ENCODE measurements at regions not wholly inside any gene's neighbourhood (a gene's known extent, or its start where the extent isn't known, plus 50 kb on each side); places are given as distances from the start of the nearest gene placed in this dataset.

- Histone ChIP-seq H3K79me2 (ENCODE audit: low read length) (no peaks in the 10 kb centered on the region), H3K4me2 (ENCODE audit: low read length) (no peak overlapping the region), H3K27me3 (ENCODE audit: low read length) (no peaks in the 10 kb centered on the region), H3F3A (ENCODE audit: low read length, unreplicated experiment) (no peaks in the 10 kb centered on the region), H3K9ac (ENCODE audit: low read length) (no peak overlapping the region), H3K27ac (ENCODE audit: low read length) (no peak overlapping the region), H4K20me1 (ENCODE audit: low read length) (no peaks in the 10 kb centered on the region), H3K36me3 (ENCODE audit: low read depth, low read length) (no peaks in the 10 kb centered on the region), H2AFZ (ENCODE audit: low read length) (no peak overlapping the region), H3K4me1 (ENCODE audit: insufficient read depth, low read length) (no peaks in the 10 kb centered on the region), H3K9me3 (ENCODE audit: low read length) (peaks cover 25% of the 10 kb centered on the region), H3K9me2 (replicated peaks; ENCODE audit: low read length) (no peaks in the 10 kb centered on the region), H3K4me3 (ENCODE audit: low read length) (no peak overlapping the region)
- intact Hi-C loops (cut with micrococcal nuclease): no loop called here
- no peak for DNase-seq
- POLR2A ChIA-PET (ENCODE audit: unreplicated experiment): no interaction called here
- no TSS peak for BruUV-seq (replicated peaks)
- CTCF ChIA-PET: no interaction called here
- TF ChIP-seq EZH2phosphoT487 (IDR thresholded peaks at IDR 0.05; ENCODE audit: borderline replicate concordance, low read length): no peak
- TF ChIP-seq EZH2 (IDR thresholded peaks at IDR 0.05; ENCODE audit: low read length, unreplicated experiment): no peak
- TF ChIP-seq CTCF (conservative IDR thresholded peaks at IDR 0.05; ENCODE audit: low read depth, low read length): no peak
- no peak for ATAC-seq
Observed at GRCh38 chr20:39835130-39835842, 853.8 kb downstream of the MAFB start.

DNA sequence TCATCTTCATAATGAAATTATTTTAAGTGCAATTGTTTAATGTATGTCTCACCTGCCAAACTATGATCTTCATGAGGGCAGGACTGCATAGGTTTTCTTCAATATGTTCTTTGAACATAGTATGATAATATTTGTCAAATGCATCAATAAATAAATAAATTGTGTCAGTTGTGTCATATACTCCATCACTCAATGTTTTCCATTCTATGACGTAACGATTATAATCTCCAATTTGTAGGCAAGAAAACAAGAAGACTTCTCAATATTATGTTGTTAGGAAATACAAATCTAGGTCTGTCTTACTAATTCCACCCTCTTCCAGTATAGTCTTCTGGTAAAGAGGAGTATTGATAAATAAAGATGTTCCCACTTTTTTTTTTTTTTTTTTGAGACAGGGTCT is 858.1 kb downstream of the MAFB start:
- Histone ChIP-seq H3K4me3 (ENCODE audit: low read length) (no peak overlapping the region), H3K27me3 (ENCODE audit: low read length) (no peaks in the 10 kb centered on the region), H3K9me3 (ENCODE audit: low read length) (peaks cover 23% of the 10 kb centered on the region), H3K4me2 (ENCODE audit: low read length) (no peak overlapping the region), H3K4me1 (ENCODE audit: insufficient read depth, low read length) (no peaks in the 10 kb centered on the region), H3K9me2 (replicated peaks; ENCODE audit: low read length) (no peaks in the 10 kb centered on the region), H3K79me2 (ENCODE audit: low read length) (no peaks in the 10 kb centered on the region), H2AFZ (ENCODE audit: low read length) (no peak overlapping the region), H3K36me3 (ENCODE audit: low read depth, low read length) (no peaks in the 10 kb centered on the region), H3K9ac (ENCODE audit: low read length) (no peak overlapping the region), H3F3A (ENCODE audit: low read length, unreplicated experiment) (no peaks in the 10 kb centered on the region), H4K20me1 (ENCODE audit: low read length) (no peaks in the 10 kb centered on the region), H3K27ac (ENCODE audit: low read length) (no peak overlapping the region)
- BruUV-seq (replicated peaks): no TSS peak
- POLR2A ChIA-PET (ENCODE audit: unreplicated experiment): no interaction called here
- DNase-seq (no peak), ATAC-seq (no peak)
- CTCF ChIA-PET: no interaction called here
- intact Hi-C loops (cut with micrococcal nuclease): no loop called here
- TF ChIP-seq EZH2 (IDR thresholded peaks at IDR 0.05; ENCODE audit: low read length, unreplicated experiment) (no peak), EZH2phosphoT487 (IDR thresholded peaks at IDR 0.05; ENCODE audit: borderline replicate concordance, low read length) (no peak), CTCF (conservative IDR thresholded peaks at IDR 0.05; ENCODE audit: low read depth, low read length) (no peak)

GRCh38 chr20:39829661-39830060 is 859.4 kb downstream of the MAFB start:
- no peak overlapping the region for H3K4me2 ChIP-seq (ENCODE audit: low read length)
- ATAC-seq: no peak
- H3K4me1 ChIP-seq (ENCODE audit: insufficient read depth, low read length): no peaks in the 10 kb centered on the region
- DNase-seq: no peak
- POLR2A ChIA-PET (ENCODE audit: unreplicated experiment): interaction anchor here (0.7 kb wide), 1 partner anchor 32 kb away, joined by 5 read pairs; no protein-coding TSS in a partner anchor
- no peak overlapping the region for H3K27ac ChIP-seq (ENCODE audit: low read length)
- H3K9me2 ChIP-seq (replicated peaks; ENCODE audit: low read length): no peaks in the 10 kb centered on the region
- no peaks in the 10 kb centered on the region for H3K27me3 ChIP-seq (ENCODE audit: low read length)
- H4K20me1 ChIP-seq (ENCODE audit: low read length): no peaks in the 10 kb centered on the region
- no TSS peak for BruUV-seq (replicated peaks)
- TF ChIP-seq EZH2phosphoT487 (IDR thresholded peaks at IDR 0.05; ENCODE audit: borderline replicate concordance, low read length): no peak
- no peak for TF ChIP-seq CTCF (conservative IDR thresholded peaks at IDR 0.05; ENCODE audit: low read depth, low read length)
- no peak for TF ChIP-seq EZH2 (IDR thresholded peaks at IDR 0.05; ENCODE audit: low read length, unreplicated experiment)
- H3K9me3 ChIP-seq (ENCODE audit: low read length): peaks cover 19% of the 10 kb centered on the region
- no peak overlapping the region for H3K4me3 ChIP-seq (ENCODE audit: low read length)
- intact Hi-C loops (cut with micrococcal nuclease): no loop called here
- no peaks in the 10 kb centered on the region for H3F3A ChIP-seq (ENCODE audit: low read length, unreplicated experiment)
- CTCF ChIA-PET: no interaction called here
- H3K9ac ChIP-seq (ENCODE audit: low read length): no peak overlapping the region
- no peaks in the 10 kb centered on the region for H3K79me2 ChIP-seq (ENCODE audit: low read length)
- H3K36me3 ChIP-seq (ENCODE audit: low read depth, low read length): no peaks in the 10 kb centered on the region
- H2AFZ ChIP-seq (ENCODE audit: low read length): no peak overlapping the region
